ENCODE measurements at regions not wholly inside any gene's neighbourhood (a gene's known extent, or its start where the extent isn't known, plus 50 kb on each side); places are given as distances from the start of the nearest gene placed in this dataset.
A peak's percentile ranks its signal among the peaks of the same experiment; 100 is the strongest.
"Not testable (repeated sequence)": the region's sequence is repeated elsewhere in the genome, so short reads cannot be mapped to it uniquely, and the experiment has no call there.

DNA sequence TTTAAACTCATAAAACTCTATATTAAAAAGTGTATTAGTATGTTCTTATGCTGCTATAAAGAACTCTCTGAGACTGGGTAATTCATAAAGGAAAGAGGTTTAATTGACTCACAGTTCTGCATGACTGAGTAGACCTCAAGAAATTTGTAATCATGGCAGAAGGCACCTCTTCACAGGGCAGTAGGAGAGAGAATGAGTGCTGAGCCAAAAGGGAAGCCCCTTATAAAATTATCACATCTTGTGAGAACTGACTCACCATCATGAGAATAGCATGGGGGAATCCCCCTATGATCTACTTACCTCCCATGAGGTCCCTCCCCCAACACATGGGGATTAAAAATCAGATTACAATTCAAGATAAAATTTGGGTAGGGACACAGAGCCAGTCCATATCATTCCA, 463.2 kb downstream of the KLHL13 start:
- DNase-seq, result peak in 1 of 2 donors; percentile 0

DNA sequence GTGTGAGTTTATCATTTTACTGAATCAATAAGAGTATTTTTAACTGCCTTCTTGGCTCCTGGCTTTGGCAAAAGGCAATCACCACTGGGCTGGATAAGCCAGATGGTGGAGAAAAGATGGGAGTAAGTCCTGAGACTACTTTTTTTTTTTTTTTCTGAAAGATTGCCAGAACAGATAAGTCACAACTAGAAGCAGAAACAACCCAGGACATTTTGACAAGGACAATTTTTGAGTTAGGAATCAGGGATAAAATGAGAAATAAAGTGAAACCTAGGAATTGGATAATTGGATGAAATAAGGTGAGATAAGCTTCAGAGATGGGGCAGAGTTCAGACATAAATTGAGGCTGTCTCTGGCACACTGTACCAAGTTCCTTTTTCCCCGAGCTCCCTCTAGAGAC, 471.0 kb downstream of the KLHL13 start:
- no peak for DNase-seq

DNA sequence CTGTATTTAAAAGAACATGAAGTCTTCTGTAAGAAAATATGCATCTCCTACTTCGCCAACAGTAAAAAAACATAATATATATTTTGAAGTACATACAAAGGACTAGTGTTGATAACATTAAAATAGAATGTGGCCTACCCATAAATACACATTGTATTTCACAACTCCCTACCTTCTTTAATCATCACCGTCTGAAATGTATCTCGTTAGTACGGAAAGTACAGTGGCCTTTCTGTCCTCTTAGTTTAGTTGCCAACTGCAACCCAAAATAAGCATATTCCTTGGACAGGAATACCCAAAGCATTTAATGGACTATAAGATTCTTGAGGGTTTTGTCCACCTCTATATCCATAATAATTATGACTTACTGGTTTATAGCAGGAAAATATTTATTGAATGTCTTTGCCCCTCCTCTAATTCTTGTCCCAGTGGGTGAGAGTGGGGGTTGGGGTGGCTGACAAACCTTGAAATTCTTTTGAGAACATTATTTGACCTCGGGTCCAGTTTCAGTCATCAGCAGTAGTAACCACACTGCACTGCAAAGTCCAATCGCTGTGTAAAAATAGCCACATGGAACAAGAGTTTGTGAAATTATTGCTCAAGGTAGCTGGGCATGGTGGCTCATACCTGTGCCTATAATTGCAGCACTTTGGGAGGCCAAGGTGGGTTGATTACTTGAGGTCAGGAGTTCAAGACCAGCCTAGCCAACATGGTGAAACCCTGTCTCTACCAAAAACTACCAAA, 474.5 kb downstream of the KLHL13 start:
- DNase-seq, result no peak

DNA sequence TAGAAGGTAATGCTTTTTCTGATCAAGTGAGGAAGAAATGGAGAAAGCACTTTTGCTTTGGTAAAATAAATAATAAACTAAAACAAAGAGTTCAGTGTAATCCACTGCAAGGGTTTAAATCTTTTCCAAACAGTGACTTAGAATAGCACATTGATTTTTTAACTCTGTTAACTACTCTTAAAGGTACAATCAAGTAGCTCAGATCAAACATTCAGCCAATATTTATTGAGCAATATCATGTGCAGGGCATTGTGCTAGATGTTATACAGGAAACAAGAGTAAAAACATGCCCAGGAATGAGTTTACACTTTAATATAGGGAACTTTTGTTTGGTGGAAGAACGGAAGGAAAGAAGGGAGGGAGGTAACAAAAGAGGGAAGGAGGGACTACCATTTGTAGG, 479.8 kb downstream of the KLHL13 start:
- DNase-seq, result no peak

DNA sequence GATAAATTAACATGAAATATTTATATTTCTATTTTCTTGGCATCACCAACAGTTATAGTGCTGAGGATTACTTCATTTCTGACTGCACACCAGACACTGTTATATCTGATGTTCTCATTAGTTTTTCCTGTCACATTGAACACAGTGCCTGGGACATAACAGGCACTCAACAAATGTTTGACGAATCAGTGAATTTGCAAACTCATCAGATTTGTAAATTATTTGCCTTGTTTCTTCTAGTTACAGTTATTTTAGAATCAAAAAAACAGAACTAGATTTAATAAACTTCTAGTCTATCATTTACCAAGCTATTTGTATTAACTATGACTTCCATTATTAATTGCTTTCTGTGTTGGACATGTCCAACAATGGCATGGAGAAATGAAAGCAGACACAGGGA, 483.3 kb downstream of the KLHL13 start:
- no peak for DNase-seq

DNA sequence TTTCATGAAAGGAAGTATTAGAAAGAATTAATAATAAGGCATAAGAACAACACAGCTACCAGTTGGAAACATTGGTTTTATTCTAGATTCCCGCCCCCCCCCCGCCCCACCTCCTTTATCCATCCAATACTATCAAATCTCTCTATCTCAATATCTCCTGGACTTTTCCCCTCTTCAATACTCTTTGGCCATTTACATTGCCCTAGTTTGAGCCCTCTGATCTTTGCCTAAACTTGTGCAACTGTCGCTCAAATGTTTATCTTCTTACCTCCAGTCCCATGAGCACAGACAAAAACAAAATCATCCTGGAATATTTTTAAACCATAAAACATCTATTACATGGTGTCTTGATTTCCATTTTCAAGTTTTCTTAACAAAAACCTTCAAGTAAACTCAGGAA, 488.2 kb downstream of the KLHL13 start:
- no peak for DNase-seq

DNA sequence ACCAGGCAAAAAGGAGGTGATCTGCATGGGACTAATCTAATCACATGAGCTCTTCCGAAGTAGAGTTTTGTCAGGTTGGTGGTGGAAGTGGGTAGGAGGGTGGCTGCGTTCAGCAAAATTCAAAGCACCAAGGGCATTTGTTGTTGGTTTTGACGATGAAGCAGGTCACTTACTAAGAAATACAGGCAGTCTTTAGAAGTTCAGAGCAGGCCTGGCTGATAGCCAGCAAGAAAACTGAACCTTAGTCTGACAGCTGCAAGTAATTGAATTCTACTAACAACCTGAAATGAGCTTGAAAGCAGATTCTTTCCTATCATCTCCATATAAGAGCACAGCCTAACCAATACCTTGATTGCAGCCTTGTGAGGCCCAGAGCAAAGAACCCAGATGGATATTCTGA, 505.8 kb downstream of the KLHL13 start:
- no peak for DNase-seq

DNA sequence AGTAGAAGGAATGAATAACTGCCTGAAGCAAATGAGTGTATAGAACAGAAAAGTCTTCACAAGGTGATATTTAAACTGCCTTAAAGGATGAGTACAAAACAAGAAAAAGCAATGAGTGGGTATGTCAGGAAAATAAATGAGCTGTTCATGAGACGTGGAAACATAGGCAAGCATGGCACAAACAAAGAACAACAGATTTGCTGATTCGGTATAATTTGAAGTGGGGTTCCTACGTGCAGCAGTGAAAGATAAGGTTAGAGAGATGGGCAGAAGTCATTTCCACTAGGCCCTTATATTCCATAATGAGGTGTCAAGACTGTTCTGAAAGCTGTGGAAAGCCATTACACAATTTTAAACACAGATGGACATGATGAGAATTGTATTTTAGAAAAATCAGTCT, 506.6 kb downstream of the KLHL13 start:
- no peak for DNase-seq

DNA sequence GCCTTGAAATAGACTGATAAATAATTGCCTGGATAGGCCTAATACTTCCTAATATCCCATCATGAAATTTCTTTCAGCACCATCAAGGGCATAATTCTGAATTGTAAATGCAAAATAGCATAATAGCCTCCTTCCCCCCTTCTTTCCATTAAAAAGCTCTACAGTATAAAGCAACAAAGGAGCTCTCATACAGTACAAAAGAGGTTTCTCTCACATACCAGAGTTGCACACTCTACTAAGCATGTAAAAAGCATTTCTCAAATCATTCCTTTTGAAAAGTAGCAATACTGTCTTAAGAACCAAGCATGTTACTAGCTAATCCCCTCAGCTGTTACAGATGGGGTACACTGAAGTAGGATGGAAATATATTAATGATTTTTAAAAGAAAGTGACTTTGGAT, 509.0 kb downstream of the KLHL13 start:
- DNase-seq, result no peak

DNA sequence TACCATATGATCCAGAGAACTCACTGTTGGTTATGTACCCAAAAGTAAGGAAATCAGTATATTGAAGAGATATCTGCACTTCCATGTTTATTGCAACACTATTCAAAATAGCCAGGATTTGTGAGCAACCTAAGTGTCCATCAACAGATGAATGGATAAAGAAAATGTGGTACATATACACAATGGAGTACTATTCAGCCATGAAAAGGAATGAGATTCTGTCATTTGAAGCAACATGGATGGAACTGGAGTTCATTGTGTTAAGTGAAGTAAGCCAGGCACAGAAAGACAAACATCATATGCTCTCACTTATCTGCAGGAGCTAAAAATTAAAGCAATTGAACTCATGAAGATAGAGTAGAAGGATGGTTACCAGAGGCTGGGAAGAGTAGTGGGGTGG, 510.5 kb downstream of the KLHL13 start:
- DNase-seq, result not testable (repeated sequence)

DNA sequence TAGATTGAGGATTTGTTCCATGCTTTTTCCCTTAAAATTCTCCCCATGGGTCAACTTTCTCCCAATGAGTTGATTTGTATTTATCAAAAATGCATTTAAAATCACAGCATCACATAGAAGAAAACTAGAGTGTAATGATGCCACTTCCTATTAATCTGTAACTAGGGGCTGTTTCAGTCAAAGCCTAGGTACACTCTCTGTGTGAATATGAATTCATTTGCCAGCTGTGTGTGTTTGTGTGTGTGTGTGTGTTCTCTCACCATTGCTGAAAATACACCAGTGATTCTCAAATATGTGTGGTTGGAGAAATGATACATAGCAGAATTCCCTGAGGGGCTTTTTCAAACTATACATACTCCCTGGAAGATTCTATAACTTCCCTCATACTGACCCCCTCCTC, 546.5 kb downstream of the KLHL13 start:
- DNase-seq, result no peak

DNA sequence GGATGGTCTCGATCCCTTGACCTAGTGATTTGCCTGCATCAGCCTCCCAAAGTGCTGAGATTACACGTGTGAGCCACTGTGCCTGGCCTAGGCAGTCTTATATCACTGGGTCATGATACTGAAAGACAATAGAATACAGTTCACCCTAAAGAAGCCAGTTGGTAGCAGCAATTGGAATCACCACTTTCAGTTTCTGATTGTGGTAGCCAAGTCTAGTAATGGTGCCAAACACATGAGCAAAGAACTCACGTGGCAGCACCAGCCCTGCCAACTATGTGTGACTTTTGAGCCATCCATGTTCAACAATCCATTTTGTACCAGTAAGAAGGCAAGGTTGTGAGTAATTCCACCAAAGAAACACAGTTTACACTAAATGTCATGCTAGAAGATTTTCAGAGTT, 548.4 kb downstream of the KLHL13 start:
- DNase-seq, result no peak

DNA sequence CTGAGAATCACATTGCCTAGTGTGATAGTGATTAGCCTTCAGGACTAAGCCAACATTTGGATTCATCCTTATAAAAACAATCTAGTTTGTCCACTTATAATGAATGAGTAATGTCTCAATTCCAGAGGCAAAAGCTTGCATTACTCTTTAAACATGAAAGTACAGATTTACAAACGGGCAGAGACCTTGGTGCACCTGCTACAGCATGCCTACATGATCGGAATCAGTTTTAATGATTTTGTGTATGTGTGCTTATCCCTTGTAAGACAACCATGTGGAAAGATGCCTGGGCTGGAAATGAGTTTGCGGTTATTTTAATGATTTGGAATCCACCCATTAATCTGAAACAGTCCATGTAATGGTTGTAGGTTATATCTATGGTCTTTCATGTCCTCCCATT, 572.7 kb downstream of the KLHL13 start:
- no peak for DNase-seq

DNA sequence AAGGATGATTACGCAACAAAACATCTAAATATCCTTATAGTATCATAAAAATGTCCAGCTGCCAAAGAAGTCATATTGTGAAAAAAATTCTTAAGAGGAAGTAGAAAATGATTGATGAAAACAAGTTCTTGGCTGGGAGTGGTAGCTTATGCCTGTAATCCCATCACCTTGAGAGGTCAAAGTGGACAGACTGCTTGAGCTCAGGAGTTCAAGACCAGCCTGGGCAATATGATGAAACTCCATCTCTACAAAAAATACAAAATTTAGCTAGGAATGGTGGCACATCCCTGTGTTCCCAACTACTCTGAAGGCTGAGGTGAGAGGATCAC, 577.6 kb downstream of the KLHL13 start:
- no peak for DNase-seq

DNA sequence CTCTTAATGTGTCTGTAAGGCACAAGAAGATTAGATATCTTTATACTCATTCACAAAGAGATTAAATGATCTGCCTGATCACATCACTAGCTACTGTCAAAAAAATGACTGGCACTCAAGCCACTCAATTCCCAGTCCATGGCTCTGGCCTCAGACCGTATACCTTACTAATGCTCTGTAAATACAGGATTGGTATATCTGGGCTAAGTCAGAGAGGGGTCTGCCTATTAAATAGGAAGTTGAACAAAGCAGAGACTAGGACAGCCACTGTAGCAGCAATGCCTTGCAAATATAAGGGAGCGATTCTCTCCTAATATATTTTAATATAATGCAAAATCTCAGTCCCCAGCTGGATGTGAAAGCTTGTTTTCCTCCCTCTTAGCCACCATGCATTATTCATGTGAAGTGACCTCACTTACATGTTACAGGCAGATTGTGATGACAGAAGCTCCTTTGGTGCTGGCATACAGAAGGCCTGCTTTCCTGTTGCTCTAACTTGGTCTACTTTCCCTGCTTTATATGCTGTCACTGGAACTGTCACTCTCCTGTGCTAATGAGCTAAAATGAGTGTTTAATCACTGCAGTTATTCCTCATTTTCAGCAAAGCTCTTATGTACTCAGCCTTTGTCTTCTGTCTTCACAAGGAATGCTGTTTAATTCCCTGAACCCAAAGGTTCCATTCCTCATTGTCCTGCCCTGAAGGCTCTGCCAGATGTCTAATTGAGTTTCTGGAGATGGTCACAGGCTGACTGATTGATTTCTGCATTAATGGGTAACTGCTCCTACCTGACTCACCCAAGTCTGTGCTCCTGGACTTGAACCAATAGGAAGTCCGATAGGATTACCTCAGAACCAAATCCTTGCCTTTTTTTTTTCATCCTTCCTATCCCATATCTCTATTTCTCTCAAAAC, 578.2 kb downstream of the KLHL13 start:
- no peak for DNase-seq

DNA sequence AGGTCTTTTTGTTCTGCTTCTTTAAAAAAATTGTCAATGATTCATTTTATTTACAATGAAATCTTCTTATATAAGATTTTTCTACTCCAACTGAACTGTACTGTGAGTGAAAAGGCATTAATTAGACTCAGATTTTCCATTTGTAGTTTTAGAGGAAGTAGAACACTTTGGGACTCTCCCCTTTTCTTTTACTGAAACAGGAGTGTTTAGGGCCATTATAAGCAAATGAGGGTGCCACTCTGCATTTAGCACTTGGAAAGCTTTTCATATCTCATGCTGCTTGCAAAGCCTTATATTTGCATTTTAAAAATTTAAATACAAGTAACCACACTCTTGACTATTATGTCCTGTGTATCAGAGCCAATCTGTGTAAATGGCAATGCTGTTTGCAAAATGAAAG, 584.3 kb downstream of the KLHL13 start:
- no peak for DNase-seq

DNA sequence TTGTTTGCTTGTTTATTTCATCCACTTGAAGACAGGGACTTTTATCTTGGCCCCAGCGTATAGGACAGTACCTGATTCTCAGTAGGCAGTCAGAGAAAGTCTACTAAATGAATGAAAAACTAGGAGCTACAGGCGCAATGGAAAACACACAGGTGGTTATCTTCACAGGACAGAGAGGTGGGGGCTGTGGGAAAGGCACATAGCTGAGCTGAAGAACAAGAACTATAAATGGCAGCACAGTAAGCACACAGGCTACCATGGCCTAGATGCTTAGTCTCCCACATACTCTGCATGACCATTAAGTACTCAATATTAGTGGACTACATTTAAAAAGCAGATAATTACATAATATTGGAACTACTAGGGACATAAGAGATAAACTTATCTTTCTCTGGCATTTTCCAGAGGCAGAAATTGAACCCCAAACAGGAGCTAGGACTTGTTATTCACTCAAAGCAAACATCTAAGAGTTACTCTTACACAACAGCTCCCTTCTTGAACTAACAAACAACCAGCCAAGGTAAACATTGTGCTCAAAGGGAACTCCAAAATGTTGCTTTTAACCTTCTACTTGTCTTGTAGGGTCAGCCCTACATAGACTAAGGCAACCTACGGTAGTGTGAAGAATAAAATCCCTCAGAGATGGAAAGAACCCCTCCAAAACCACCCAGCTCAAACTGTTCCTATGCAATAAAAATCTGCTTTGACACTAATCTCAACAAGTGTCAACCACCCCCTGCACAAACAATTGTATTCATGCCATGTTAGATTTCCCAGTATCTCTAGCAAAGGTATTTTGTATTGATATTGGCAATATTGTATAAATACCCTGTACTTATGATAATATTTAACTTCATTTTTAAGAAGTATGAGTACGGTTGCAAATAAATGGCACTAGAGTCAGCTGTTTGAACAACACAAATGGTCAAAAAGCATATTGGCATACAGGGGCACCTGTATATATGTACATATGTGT, 593.6 kb downstream of the KLHL13 start:
- no peak for DNase-seq

DNA sequence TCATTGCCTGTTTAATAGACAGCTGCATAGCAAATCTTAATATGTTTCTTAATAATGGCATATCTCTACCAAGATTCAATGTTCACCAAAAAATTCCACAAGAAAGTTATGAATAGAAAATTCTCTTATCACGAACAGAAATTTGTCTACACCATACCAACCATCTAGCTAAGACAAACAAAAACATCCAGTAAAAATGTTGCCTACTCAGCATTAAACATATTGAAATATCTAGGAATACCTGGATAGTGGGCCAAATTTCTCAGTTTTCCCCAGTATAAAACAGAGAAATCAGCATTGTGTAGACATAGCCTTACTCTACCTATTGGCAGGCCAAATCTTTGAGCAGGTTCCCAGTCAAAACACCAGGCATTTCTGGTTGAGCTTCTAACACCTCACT, 598.6 kb downstream of the KLHL13 start:
- no peak for DNase-seq

DNA sequence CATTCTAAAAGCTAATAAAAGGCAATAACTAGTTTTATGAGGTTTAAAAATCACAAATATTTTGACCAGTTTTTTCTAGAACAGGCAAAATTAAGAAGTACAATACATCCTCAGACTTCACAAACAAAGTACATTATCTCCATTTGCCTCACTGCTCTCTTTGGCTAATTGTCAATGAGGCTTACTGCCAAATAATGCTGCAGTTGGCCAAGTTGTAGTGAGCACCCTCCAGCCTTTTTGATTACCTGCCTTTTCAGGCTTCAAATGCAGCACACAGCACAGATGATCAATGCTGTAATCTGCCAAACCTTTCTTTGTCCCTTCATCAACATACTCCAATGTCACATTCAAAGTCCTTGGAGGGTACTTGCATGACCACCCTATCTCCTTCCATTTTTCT, 605.2 kb downstream of the KLHL13 start:
- no peak for DNase-seq

DNA sequence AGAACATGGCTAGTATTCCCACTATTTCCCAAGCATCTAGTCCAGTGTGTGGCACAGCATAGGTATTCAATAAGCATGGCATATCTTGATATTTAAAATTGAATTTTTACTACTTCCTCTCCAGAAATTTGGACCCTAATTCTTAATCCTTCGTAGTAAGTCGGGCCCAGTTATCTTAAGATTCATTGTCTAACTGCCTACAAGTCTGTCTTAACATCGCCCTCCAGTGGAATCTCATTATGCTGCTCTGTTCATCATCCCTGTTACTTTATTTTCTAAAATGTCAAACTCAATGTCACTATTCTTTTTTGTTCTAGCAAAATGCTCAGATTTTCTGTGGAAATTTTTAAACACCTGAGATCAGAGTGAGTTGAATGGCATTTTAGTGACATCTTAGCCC, 606.2 kb downstream of the KLHL13 start:
- no peak for DNase-seq

DNA sequence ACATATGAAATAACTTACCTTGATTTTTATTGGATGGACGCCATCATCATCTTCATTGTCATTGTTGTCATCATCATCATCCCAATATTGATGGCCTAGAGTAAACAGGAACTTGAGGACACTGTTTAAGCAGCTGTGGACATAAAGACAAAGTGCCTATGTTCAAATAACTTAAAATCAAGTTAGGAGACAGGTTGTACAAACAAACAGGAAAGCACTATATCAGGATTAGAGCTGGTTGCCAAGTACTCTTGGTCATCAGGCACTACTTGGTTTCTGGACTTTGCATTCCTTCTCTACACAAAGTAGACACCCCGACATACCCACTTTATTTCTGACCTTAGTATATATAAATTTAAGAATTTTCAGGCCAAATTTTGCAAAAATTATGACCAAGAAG, 608.6 kb downstream of the KLHL13 start:
- DNase-seq, result no peak

DNA sequence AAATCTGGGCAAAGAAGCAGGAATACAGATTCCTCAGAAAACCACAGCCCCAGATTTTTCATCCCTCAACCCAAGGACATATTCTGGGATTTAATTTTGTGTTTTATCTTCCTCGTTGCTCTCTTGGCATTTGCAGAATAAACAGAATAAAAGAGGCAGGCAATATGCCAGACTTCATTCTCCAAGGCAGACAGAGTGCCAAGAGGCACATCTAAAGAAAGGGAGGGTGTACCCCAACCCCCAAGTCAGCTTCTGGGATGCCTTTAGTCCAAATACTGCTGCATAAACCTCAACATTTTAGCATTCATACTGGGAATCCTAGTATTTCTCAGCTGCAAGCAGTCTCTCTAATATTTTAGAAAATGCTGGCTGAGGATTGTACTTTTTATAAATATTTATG, 629.2 kb downstream of the KLHL13 start:
- no peak for DNase-seq

DNA sequence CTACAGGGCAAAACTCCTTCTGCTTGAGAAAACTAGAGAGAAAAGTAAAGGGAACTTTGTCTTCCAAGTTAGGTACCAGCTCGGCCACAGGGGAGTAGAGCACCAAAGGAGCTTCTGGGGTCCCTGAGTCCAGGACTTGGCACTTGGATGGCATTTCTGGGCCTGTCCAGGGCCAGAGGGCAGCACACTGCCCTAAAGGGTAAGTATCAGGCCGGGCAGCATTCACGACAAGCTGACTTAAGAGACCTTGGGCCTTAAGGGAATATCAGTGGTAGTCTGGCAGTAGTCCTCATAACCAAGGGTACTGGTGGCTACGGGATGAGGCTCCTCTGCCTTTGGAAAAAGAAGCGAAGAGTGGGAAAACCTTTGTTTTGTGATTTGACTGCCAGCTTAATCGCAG, 632.7 kb downstream of the KLHL13 start:
- no peak for DNase-seq
